Progenitor cell of endocrine pancreas (in vitro differentiated cells): ENCODE measurements at regions not wholly inside any gene's neighbourhood (a gene's known extent, or its start where the extent isn't known, plus 50 kb on each side); places are given as distances from the start of the nearest gene placed in this dataset.
"Not testable (repeated sequence)": the region's sequence is repeated elsewhere in the genome, so short reads cannot be mapped to it uniquely, and the experiment has no call there.

ENCODE experiments used
- DNase-seq: peaks from one replicate; pipeline ENCODE4 v3.0.0; 2021; ENCODE audit warnings: low spot score; ENCODE audit not compliant: unreplicated experiment
- H3K27ac Mint-ChIP-seq: 2 replicates; pipeline ENCODE4 v1.8.0; 2021; ENCODE audit warnings: mild to moderate bottlenecking, moderate library complexity, mixed read lengths
- H3K27me3 Mint-ChIP-seq: 2 replicates; pipeline ENCODE4 v1.8.0; 2021; ENCODE audit warnings: mixed read lengths
- H3K36me3 Mint-ChIP-seq: 2 replicates; pipeline ENCODE4 v1.8.0; 2022; ENCODE audit warnings: mixed read lengths; ENCODE audit not compliant: insufficient read depth
- H3K4me1 Mint-ChIP-seq: 2 replicates; pipeline ENCODE4 v1.8.0; 2021; ENCODE audit warnings: low read depth, mixed read lengths
- H3K4me3 Mint-ChIP-seq: 2 replicates; pipeline ENCODE4 v1.8.0; 2021; ENCODE audit warnings: low read depth, mild to moderate bottlenecking, moderate library complexity, mixed read lengths
- H3K9me3 Mint-ChIP-seq: 2 replicates; pipeline ENCODE4 v1.8.0; 2021; ENCODE audit warnings: low read depth, mixed read lengths
- TF ChIP-seq, protein P1 (sequence below): fragments of 200-600 bp; sonication (generic); IDR thresholded peaks from one replicate; pipeline ENCODE4 v1.5.0; 2021; ENCODE audit warnings: antibody characterized with exemption, mild to moderate bottlenecking; ENCODE audit not compliant: unreplicated experiment

DNA sequence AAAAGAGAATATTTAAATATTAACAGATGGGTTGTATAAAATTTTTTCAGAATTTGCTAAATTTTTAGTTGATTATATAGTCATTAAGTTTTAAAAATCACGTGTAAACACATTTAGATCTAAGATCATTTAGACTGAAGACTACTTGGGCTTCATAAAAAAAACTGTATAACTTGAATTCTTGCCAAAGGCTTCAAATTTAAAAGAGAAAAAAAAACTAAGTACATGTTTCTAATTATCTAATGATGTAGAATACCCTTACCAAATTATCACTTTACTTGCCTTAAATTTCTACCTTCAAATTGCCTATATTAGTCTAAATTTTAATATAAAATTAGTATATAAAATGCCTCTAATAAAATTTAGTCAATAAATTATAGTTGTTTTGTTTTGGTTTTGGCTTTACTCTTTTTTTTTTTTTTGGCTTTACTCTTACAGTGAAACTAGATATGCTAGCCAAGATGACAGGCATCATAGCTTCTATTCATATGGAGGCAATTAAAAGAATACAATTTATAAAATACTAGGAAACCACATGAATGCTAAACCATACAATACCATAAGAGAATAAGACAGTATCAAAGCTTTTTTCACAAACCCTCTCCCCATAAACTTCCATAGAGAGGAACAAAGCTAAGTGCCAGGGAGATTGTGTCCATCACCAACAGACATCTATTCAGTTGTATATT, 183.1 kb upstream of the KCNMB2 start:
- Mint-ChIP-seq H3K4me3 (no peak overlapping the region), H3K27ac (no peak overlapping the region), H3K9me3 (peaks cover 15% of the 10 kb centered on the region), H3K27me3 (no peaks in the 10 kb centered on the region), H3K36me3 (no peaks in the 10 kb centered on the region), H3K4me1 (peaks cover 13% of the 10 kb centered on the region)
- no peak for DNase-seq
- TF ChIP-seq, protein P1, sequence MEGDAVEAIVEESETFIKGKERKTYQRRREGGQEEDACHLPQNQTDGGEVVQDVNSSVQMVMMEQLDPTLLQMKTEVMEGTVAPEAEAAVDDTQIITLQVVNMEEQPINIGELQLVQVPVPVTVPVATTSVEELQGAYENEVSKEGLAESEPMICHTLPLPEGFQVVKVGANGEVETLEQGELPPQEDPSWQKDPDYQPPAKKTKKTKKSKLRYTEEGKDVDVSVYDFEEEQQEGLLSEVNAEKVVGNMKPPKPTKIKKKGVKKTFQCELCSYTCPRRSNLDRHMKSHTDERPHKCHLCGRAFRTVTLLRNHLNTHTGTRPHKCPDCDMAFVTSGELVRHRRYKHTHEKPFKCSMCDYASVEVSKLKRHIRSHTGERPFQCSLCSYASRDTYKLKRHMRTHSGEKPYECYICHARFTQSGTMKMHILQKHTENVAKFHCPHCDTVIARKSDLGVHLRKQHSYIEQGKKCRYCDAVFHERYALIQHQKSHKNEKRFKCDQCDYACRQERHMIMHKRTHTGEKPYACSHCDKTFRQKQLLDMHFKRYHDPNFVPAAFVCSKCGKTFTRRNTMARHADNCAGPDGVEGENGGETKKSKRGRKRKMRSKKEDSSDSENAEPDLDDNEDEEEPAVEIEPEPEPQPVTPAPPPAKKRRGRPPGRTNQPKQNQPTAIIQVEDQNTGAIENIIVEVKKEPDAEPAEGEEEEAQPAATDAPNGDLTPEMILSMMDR = no peak

DNA sequence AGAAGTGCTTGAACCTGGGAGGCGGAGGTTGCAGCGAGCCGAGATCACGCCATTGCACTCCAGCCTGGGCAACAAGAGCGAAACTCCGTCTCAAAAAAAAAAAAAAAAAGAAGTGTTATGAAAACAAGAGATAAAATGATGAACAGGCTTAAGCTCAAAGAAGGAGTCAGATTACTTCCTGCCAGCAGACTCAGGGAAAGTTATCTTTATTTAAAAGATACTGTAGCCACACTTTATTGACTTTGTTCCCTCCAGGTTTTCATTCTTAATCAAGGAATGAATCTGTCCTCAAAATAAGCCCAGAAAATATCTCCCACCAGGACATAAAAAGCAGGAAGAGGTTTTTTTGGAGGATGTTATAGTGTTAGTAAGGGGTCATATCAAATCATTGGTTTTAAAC, 176.5 kb upstream of the KCNMB2 start:
- H3K4me1 Mint-ChIP-seq = peaks cover 4% of the 10 kb centered on the region
- peaks cover 4% of the 10 kb centered on the region for H3K36me3 Mint-ChIP-seq
- no peak overlapping the region for H3K4me3 Mint-ChIP-seq
- no peak for DNase-seq
- H3K27ac Mint-ChIP-seq = no peak overlapping the region
- H3K27me3 Mint-ChIP-seq = no peaks in the 10 kb centered on the region
- H3K9me3 Mint-ChIP-seq = peaks cover 45% of the 10 kb centered on the region
- TF ChIP-seq, protein P1 = no peak

DNA sequence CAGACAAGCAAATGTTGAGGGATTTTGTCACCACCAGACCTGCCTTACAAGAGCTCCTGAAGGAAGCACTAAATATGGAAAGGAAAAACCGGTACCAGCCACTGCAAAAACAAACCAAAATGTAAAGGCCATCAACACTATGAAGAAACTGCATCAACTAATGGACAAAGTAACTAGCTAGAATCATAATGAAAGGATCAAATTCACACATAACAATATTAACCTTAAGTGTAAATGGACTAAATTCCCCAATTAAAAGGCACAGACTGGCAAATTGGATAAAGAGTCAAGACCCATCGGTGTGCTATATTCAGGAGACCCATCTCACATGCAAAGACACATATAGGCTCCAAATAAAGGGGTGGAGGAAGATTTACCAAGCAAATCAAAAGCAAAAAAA, 173.2 kb upstream of the KCNMB2 start:
- not testable (repeated sequence) for H3K27me3 Mint-ChIP-seq, H3K27ac Mint-ChIP-seq, H3K4me1 Mint-ChIP-seq, DNase-seq, H3K4me3 Mint-ChIP-seq, H3K36me3 Mint-ChIP-seq
- H3K9me3 Mint-ChIP-seq = peaks cover 51% of the 10 kb centered on the region

DNA sequence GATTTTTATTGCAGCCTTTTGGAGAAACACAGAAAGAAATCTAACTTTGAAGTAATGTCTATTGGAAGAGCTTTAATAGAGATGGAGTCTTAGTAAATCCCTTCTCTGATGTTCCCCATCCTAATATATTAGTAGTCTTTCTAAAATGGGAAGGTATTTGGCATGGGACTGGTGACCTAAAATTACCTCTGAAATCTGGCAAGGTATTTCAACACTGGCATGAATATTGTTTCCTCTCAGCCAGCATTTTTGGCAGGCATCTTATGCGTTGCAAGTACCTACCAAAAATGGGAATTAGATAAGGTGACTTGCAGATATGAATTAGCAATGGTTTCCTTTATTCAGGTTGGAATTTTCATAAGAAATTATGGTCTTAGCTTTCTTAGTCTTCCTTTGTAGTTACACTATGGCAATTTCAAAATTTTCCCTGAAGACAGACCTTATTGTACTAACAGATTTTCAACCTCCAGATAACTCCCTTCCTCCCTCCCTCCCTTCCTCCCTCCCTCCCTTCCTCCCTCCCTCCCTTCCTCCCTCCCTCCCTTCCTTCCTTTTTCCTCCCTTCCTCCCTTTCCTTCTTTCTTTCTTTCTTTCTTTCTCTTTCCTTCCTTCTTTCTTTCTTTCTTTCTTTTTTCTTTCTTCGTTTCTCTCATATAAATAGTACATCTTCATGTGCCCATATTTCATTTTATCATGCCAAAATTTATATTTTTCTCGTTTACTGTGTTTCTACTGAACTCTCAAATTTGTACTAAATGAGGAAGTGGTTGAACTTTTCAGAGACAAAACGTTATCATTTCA, 168.2 kb upstream of the KCNMB2 start:
- no peaks in the 10 kb centered on the region for H3K27me3 Mint-ChIP-seq
- H3K4me1 Mint-ChIP-seq = peaks cover 2% of the 10 kb centered on the region
- TF ChIP-seq, protein P1 = no peak
- H3K27ac Mint-ChIP-seq = no peak overlapping the region
- no peak for DNase-seq
- H3K36me3 Mint-ChIP-seq = peaks cover 2% of the 10 kb centered on the region
- no peak overlapping the region for H3K4me3 Mint-ChIP-seq
- peaks cover 37% of the 10 kb centered on the region for H3K9me3 Mint-ChIP-seq

DNA sequence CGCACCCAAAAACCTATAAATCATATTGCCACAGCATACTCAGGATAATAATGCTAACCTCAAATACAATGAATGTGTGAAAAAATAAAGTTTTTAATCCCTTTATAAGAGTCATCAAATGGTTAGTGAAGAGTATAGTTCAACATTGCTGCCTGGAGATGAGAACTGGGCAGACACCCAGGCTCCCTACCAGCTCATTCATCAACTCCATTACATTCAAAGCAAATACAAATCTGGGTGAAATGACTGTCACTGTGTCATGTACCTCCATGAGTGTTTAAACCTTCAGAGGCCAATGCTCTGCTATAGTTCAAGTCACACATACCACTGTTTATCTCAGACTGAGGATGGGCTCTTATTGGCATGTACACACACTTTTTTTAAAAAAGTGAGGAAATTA, 167.2 kb upstream of the KCNMB2 start:
- peaks cover 2% of the 10 kb centered on the region for H3K4me1 Mint-ChIP-seq
- no peak overlapping the region for H3K4me3 Mint-ChIP-seq
- H3K27me3 Mint-ChIP-seq = no peaks in the 10 kb centered on the region
- DNase-seq = no peak
- H3K27ac Mint-ChIP-seq = no peak overlapping the region
- H3K9me3 Mint-ChIP-seq = peaks cover 27% of the 10 kb centered on the region
- H3K36me3 Mint-ChIP-seq = no peaks in the 10 kb centered on the region
- TF ChIP-seq, protein P1 = no peak
